Kidney epithelial cell (primary cell): ENCODE measurements at regions not wholly inside any gene's neighbourhood (a gene's known extent, or its start where the extent isn't known, plus 50 kb on each side); places are given as distances from the start of the nearest gene placed in this dataset.

ENCODE experiments used
- DNase-seq: peaks from one replicate; pipeline ENCODE4 v3.0.0-alpha.2; 2010; ENCODE audit warnings: low read depth
- H3K27me3 ChIP-seq: 2 replicates; pipeline ENCODE4 v1.6.0; 2011; ENCODE audit warnings: low read length; ENCODE audit not compliant: control insufficient read depth, insufficient read depth
- H3K36me3 ChIP-seq: 2 replicates; pipeline ENCODE4 v1.5.1; 2011; ENCODE audit warnings: low read length; ENCODE audit not compliant: control insufficient read depth, insufficient read depth
- H3K4me3 ChIP-seq: 2 replicates; pipeline ENCODE4 v1.5.1; 2011; ENCODE audit warnings: low read depth, mild to moderate bottlenecking, control low read depth, low read length
- CTCF ChIP-seq: IDR thresholded peaks from 2 replicates; pipeline ENCODE4 v1.5.1; 2011; ENCODE audit warnings: mild to moderate bottlenecking, moderate library complexity, low read length, control low read depth, inconsistent platforms; ENCODE audit not compliant: insufficient read depth, poor library complexity, severe bottlenecking

DNA sequence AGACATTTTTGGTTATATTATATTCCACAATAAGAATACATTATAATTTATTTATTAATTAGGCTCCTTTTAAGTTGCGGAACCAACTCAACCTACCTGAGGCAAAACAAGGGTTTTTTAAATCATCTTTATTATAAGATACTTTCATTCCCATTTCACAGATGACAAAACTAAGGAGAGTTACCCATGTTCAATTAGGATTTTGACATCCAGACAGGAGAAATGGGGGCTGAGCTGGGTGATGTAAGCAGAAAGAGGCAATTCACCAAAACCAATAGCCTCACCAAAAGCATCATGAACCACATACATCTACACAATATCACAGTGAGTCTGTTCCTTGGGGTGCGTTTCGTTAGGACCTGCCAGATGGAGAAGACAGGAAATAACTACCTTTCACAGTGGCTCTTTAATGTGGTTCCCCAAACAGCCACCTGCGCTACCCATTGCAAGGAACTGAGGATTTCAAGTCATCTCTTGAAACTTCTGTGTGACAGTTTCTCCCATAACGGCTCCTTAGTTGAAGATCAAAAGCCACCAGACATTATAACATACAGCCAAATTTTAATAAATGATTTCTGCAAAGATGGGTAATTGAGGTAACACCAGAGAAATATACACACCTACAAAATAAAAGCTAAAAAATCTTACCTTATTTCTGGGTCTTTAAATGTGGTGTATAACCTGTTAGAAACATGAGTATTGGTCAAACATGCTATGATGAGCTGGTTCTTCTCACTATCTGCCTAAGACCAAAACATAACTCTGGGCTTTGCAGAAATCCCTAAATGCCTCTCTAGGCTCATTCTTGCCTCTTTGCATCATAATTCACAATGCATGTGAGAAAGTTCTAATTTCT lies 190.6 kb upstream of the LEF1 start:
- no peaks in the 10 kb centered on the region for H3K27me3 ChIP-seq
- H3K36me3 ChIP-seq = no peaks in the 10 kb centered on the region
- no peak overlapping the region for H3K4me3 ChIP-seq
- no peak for TF ChIP-seq CTCF
- no peak for DNase-seq

DNA sequence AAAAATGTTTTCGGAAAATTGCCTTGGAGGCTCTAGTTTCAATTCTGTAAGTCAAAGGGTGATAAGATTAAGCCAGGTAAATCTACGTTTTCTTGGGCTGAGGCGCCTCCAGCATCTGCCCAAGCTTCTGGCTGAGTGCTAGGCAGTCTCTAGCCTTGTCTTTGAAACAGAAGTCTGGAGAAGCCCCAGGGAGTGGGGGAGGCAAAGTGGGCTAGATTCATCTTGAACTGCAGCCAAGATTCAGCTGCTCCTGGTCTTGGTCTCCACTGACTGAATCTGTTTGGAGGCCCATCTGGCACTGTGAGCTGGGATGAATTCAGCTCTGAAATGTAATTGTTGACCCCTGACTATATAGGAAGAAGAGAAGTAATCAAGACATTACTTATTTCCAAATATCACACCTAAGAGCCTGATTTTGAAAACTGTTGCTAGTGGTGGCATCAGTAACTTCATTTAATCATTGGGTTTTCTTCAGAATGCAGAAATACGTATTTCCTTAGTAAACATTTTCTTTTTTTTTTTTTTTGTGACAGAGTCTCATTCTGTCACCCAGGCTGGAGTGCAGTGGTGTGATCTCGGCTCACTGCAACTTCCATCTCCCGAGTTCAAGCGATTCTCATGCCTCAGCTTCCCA lies 187.3 kb upstream of the LEF1 start:
- no peaks in the 10 kb centered on the region for H3K36me3 ChIP-seq
- H3K4me3 ChIP-seq = no peak overlapping the region
- no peak for DNase-seq
- no peak for TF ChIP-seq CTCF
- no peaks in the 10 kb centered on the region for H3K27me3 ChIP-seq

DNA sequence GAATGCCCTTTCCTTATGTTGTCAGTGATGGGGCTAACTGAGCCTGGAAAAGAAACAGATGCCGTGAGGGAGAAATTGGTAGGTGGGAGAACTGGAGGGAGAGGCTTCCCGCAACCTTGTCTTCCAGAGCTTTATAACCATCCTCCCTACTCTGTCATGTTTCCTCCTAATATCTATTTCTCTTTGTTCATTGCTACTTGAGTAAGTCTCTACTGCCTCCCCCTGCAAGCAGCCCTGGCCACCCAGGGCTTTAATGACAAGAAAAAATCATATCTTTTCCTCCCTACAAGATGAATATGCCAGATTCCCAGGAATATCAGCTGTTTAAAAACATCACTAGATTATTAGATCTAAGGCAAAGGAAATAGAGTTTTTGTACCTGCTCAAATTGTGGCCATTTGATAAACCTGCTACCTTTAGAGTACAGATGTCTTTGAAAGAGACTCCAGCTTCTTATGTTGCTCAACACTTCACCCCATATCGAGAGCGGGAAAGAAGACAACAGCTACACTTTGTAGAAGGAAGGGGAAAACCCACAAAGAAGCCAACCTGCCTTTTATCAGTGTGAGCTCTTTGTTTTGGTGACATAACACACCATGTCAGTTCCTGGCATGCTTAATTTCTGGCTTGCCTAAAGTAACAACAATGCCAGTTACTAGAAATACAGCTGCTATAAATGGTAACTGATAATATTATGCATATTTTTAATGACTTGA lies 186.6 kb upstream of the LEF1 start:
- Histone ChIP-seq H3K36me3 (no peaks in the 10 kb centered on the region), H3K4me3 (no peak overlapping the region), H3K27me3 (no peaks in the 10 kb centered on the region)
- no peak for TF ChIP-seq CTCF
- no peak for DNase-seq

- Histone ChIP-seq H3K27me3 (no peaks in the 10 kb centered on the region), H3K36me3 (no peaks in the 10 kb centered on the region), H3K4me3 (no peak overlapping the region)
- DNase-seq = no peak
- no peak for TF ChIP-seq CTCF
Measured at GRCh38 chr4:108352664-108353308, 184.1 kb upstream of the LEF1 start.

DNA sequence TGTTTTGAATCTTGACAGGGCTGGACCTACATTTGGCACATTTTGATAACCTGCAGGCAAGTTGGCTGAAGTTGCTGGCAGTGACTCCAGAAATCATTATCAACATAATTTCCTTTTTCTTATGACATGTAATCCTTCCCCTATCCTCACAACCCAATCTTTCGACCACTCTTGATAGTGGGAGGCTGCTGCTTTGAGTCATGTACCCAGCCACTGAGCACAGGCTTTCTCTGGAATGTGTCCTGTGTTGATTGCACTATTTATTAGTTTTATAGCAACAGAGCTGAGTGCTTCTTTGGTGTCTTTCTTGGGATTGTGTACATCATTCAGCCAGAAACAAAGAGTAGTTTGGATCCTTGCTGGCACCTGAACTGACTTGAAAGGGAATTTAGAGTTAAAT lies 183.1 kb upstream of the LEF1 start:
- no peak for TF ChIP-seq CTCF
- no peak for DNase-seq
- no peak overlapping the region for H3K4me3 ChIP-seq
- no peaks in the 10 kb centered on the region for H3K36me3 ChIP-seq
- H3K27me3 ChIP-seq = no peaks in the 10 kb centered on the region
